HG03521 (cell line): ENCODE measurements at regions not wholly inside any gene's neighbourhood (a gene's known extent, or its start where the extent isn't known, plus 50 kb on each side); places are given as distances from the start of the nearest gene placed in this dataset.
"Not testable (repeated sequence)": the region's sequence is repeated elsewhere in the genome, so short reads cannot be mapped to it uniquely, and the experiment has no call there.

Source experiments
- ATAC-seq: cut with Tn5 transposase; IDR thresholded peaks from one replicate; pipeline ENCODE4 v1.9.1; 2021; ENCODE audit warnings: mild to moderate bottlenecking, moderate library complexity; ENCODE audit not compliant: unreplicated experiment

DNA sequence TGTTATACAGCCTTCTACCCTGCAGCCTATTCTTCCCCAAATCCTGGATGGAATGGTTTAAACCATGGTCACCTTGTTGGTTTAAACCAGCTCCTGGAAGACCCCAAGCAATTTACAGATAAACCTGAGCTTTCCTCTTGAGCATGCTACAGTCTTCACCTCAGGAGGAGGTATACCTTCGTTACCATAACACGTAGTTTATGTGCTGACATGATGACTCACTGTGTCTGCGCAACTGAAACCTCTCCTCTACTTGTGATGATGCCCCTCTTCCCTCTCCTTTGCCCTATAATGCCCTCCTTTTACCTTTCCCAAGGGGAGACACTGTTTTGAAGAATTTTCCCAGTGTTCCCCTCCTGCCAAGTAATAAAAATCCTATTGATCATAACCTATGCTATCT lies 457.3 kb upstream of the RGS18 start:
- no peak for ATAC-seq

- no peak for ATAC-seq
Measured at GRCh38 chr1:191702124-191702523, 456.1 kb upstream of the RGS18 start.

- ATAC-seq, result no peak
Measured at GRCh38 chr1:191707288-191707687, 451.0 kb upstream of the RGS18 start.

GRCh38 chr1:191709215-191709614 lies 449.0 kb upstream of the RGS18 start:
- no peak for ATAC-seq

- no peak for ATAC-seq
Measured at GRCh38 chr1:191711961-191712360, 446.3 kb upstream of the RGS18 start.

DNA sequence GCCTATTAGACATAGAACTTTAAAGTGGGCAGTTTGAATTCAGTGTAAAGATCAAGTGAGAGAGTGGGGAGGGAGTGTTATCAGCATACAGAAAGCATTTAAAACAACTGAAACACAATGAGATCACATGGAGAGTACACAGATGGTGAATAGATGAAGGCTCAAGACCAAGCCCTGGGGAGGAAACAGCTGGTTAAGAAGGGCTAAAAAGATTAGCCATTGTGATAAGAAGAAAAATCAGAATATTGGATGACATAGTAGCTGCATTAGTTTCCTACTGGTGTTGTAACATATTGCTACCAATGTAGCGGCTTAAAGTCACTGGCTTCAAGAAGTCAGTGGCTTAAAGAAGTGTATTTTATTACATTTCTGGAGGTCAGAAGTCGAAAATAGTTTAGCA lies 443.4 kb upstream of the RGS18 start:
- ATAC-seq, result no peak

- ATAC-seq, result no peak
Measured at GRCh38 chr1:191729742-191730141, 428.5 kb upstream of the RGS18 start.

DNA sequence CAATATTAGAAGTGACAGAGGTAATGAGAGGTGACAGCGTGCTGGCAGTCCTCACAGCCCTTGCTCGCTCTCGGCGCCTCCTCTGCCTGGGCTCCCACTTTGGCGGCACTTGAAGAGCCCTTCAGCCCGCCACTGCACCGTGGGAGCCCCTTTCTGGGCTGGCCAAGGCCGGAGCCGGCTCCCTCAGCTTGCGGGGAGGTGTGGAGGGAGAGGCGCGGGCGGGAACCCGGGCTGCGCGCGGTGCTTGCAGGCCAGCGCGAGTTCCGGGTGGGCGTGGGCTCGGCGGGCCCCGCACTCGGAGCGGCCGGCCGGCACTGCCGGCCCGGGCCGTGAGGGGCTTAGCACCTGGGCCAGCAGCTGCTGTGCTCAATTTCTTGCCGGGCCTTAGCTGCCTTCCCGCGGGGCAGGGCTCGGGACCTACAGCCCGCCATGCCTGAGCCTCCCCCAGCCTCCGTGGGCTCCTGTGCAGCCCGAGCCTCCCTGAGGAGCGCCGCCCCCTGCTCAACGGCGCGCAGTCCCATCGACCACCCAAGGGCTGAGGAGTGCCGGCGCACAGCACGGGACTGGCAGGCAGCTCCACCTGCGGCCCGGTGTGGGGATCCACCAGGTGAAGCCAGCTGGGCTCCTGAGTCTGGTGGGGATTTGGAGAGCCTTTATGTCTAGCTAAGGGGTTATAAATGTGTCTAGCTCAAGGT lies 426.5 kb upstream of the RGS18 start:
- not testable (repeated sequence) for ATAC-seq

GRCh38 chr1:191734321-191734720 lies 423.9 kb upstream of the RGS18 start:
- no peak for ATAC-seq

GRCh38 chr1:191739544-191739943 lies 418.7 kb upstream of the RGS18 start:
- ATAC-seq, result no peak

GRCh38 chr1:191752342-191752741 lies 405.9 kb upstream of the RGS18 start:
- ATAC-seq, result no peak

GRCh38 chr1:191760016-191760415 lies 398.2 kb upstream of the RGS18 start:
- no peak for ATAC-seq

GRCh38 chr1:191788551-191788950 lies 369.7 kb upstream of the RGS18 start:
- no peak for ATAC-seq

- ATAC-seq, result no peak
Measured at GRCh38 chr1:191798178-191798577, 360.1 kb upstream of the RGS18 start.

DNA sequence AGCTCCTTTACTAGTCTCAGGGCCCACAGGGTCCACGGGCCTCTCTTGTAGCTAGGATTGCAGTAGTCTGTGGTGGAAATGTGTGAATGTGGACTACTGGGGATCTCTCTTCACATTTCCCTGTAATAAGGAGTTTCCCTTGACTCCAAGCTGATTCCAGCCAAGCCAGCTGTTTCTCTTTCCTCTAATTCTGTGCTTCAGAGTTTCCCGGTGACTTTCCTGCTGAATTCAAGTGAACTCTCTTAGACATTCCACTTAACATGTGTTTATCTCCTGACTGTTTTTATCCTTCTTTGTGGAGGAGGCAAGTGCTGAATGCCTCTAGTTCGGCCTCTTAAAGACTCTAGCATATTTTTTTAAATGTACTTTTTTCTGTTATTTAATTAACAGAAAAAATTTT lies 354.0 kb upstream of the RGS18 start:
- no peak for ATAC-seq

DNA sequence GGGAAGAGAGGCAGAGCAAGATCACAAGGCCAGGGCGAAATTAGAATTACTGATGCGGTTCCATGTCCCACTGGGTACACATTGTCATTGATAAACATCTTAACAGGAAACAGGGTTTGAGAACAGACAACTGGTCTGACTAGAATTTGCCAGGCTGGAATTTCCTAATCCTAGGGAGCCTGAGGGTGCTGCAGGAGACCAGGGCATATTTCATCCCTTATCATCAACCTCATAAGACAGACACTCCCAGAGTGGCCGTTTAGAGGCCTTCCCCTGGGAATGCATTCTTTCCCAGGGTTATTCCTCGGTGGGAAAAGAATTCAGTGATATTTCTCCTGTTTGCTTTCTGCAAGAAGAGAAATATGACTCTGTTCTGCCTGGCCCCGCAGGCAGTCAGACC lies 344.7 kb upstream of the RGS18 start:
- not testable (repeated sequence) for ATAC-seq

GRCh38 chr1:191818198-191818597 lies 340.1 kb upstream of the RGS18 start:
- ATAC-seq, result no peak

DNA sequence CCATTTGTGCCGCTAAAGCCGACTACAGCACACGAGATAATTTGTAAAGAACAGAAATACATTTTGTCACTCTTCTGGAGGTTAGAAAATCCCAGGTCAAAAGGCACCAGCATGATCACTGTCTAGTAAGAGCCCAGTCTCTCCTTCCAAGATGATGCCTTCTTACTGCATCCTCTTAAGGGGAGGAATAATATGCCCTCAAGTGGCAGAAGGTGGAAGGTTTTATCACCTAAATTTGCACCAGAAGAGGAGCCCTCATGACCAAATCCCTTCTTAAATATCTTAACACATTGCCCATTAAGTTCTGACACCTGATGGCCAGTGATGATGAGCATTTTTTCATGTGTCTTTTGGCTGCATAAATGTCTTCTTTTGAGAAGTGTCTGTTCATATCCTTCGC lies 326.7 kb upstream of the RGS18 start:
- no peak for ATAC-seq

GRCh38 chr1:191839891-191840290 lies 318.4 kb upstream of the RGS18 start:
- no peak for ATAC-seq

GRCh38 chr1:191851799-191852595 lies 306.3 kb upstream of the RGS18 start:
- no peak for ATAC-seq

DNA sequence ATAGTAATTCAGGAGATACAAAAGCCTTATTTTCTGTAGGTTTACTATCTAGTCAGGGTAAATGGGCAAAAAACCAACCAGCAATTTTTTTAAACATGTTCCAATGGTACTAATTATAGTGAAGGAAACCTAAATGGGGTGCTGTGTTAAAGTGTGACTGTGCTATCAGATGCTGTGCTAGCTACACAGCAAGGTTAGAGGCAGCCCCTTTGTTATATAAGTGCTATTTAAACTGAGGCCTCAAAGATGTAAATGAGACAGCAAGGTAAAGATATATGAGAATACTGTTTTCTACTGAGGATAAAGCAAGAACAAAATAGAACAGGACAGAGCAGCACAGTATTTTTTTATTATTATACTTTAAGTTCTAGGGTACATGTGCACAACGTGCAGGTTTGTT lies 305.4 kb upstream of the RGS18 start:
- ATAC-seq, result no peak

GRCh38 chr1:191857600-191857999 lies 300.7 kb upstream of the RGS18 start:
- no peak for ATAC-seq
